ENCODE measurements at regions not wholly inside any gene's neighbourhood (a gene's known extent, or its start where the extent isn't known, plus 50 kb on each side); places are given as distances from the start of the nearest gene placed in this dataset.

DNA sequence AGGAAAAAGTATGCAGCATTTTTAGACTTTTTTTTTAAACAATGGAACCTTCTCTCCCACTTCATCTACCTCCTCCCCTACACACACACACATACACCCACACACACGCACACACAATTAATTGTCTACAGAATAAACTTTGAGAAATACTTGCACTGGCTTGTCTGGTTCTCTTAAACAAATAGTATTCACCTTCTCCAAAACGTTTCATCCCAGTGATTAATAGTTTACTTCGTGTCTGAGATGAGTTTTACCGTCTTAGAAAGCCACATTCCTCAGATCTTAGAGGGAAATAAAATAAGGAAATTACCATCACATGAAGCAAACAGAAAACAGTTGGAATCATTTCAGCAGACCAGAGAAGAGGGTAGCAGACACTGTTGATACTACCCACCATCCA is 570.6 kb upstream of the CLINT1 start:
- Mint-ChIP-seq H3K27me3 (ENCODE audit: low read depth) (no peaks in the 10 kb centered on the region), H3K4me1 (ENCODE audit: low read depth) (peaks cover 30% of the 10 kb centered on the region), H3K4me3 (no peak overlapping the region), H3K36me3 (ENCODE audit: insufficient read depth) (no peaks in the 10 kb centered on the region), H3K9me3 (peaks cover 6% of the 10 kb centered on the region)
- ATAC-seq, result no peak
- DNase-seq, result no peak

DNA sequence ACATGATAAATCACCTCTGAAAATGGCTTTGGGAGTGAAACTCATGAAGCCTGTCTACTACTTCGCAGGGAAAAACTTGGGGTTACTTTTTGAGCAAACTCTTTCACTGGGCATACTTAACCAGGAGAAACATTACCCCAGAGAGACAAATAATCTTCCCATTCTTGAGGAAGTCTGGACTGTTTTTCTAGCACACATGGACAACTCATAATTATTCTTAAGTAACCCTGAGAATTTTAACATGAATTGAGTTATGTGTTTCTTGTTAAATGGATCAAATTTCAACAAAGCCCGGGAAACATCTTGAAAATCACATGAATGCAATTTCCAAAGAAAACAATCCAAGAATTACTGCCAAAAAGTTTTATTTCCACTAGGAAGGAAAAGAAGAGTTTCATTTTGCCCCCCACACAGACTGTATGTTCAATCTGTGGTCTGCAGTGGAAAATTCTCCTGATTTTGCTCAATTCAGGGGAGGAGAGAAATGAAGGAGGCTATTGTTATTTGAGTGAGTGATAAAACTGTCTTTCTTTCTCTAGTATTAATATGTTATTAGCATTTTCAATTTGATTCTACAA is 564.8 kb upstream of the CLINT1 start:
- Mint-ChIP-seq H3K4me3 (no peak overlapping the region), H3K4me1 (ENCODE audit: low read depth) (no peaks in the 10 kb centered on the region), H3K36me3 (ENCODE audit: insufficient read depth) (no peaks in the 10 kb centered on the region), H3K27me3 (ENCODE audit: low read depth) (no peaks in the 10 kb centered on the region), H3K9me3 (no peaks in the 10 kb centered on the region)
- DNase-seq (no peak), ATAC-seq (no peak)

DNA sequence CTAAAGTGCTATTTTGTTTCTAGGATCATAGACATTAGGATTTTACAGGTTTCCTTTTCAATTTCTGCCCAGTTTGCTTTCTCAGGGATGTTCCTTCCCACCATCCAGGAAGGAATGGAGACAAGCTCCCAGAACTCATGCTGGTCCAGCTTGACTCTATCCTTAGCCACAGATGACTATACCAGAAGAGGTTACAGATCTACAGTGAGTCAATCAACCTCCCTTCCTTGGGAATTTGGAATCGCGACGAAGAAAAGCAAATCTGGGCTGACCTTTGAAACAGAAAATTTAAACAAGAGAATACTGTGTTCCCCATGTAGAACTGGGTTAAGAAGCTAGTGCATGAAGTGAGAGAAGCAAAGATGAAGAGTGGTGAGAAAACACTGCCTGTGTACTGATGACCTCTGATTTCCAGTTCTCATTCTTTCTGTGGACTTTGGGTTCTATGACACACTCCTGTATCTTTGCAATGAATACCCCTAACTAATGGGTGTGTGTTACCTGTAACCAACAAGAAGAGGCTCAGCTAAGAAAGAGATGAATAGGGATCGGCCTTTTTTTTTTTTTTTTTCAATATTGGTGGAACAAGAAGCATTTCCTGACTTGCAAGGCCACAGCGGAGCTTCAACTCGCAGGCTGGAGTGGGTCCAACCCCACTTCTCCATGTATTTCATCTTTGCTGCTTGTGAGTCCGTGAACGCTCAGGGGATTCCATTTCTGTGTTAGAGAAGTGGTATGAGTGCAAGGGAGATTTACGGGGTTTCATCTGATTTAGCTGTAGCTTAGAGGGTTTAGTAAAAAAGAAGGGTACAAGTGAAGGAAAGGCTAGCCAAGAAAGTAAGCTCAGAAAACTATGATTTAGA is 563.9 kb upstream of the CLINT1 start:
- no peaks in the 10 kb centered on the region for H3K27me3 Mint-ChIP-seq (ENCODE audit: low read depth)
- H3K9me3 Mint-ChIP-seq, result no peaks in the 10 kb centered on the region
- DNase-seq (no peak), ATAC-seq (no peak)
- H3K36me3 Mint-ChIP-seq (ENCODE audit: insufficient read depth), result no peaks in the 10 kb centered on the region
- H3K4me1 Mint-ChIP-seq (ENCODE audit: low read depth), result no peaks in the 10 kb centered on the region
- no peak overlapping the region for H3K4me3 Mint-ChIP-seq

DNA sequence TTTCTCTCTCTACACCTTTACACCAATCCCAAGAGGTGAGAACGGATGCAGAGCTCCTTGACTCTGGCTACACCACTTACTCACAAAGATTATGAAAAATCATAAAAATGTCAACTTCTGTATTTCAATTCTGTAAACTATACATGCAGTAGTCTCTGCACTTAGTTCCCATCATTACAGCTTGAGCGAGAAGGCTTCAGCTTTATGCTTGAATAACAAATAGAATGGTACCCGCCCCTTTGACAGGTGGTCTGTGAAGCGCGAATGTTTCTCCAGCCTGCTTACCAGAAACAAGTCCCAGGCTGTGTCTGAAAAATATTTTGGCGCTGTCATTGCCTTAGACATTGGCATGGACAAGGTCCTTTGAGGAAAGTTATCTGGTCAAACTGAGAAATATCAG is 562.4 kb upstream of the CLINT1 start:
- ATAC-seq, result no peak
- no peak for DNase-seq
- H3K9me3 Mint-ChIP-seq, result no peaks in the 10 kb centered on the region

DNA sequence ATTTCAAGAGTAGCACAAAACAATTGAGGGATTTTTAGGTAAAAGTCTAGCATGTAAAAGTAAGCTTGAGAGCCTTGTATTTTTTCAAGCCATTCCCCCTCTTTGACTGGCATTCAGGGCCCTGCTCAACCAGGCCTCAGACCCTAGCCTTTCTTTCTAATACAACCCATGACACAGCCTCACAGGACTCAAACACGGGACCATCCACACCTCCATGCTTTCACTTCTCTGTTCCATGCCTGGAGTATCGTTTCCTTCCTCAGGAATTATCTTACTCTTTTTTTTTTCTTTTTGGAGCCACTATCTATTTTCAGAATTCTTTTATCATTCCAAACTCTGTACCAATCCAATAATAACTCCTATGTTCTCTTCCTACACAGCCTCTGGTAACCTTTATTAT is 560.2 kb upstream of the CLINT1 start:
- H3K9me3 Mint-ChIP-seq, result no peaks in the 10 kb centered on the region

More for the DNA sequence above, 562.4 kb upstream of the CLINT1 start:
- Mint-ChIP-seq H3K4me3 (no peak overlapping the region), H3K36me3 (ENCODE audit: insufficient read depth) (no peaks in the 10 kb centered on the region), H3K4me1 (ENCODE audit: low read depth) (no peaks in the 10 kb centered on the region), H3K27me3 (ENCODE audit: low read depth) (no peaks in the 10 kb centered on the region)

DNA sequence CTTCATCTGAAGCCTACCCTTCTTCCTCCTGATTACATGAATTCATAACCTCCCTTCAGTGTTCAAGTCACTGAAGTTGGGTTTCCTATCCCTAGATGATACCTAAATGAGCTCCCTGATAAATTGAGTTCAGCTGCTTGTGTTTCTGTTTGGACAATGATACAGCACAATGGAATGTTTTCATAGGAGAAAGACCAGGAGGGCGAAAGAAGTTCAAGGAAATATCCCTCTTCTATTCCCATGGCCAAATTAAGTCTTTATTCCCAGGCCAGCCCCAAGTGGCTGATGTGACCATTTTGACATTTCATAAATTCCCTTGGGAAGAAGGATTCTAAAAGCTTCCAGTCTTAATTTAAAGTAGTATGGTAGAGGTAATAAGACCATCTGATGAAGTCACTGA is 555.8 kb upstream of the CLINT1 start:
- Mint-ChIP-seq H3K36me3 (ENCODE audit: insufficient read depth) (no peaks in the 10 kb centered on the region), H3K4me3 (no peak overlapping the region), H3K4me1 (ENCODE audit: low read depth) (no peaks in the 10 kb centered on the region), H3K9me3 (no peaks in the 10 kb centered on the region), H3K27me3 (ENCODE audit: low read depth) (no peaks in the 10 kb centered on the region)
- DNase-seq (no peak), ATAC-seq (no peak)

More for the DNA sequence above, 560.2 kb upstream of the CLINT1 start:
- Mint-ChIP-seq H3K27me3 (ENCODE audit: low read depth) (no peaks in the 10 kb centered on the region), H3K4me3 (no peak overlapping the region), H3K36me3 (ENCODE audit: insufficient read depth) (no peaks in the 10 kb centered on the region), H3K4me1 (ENCODE audit: low read depth) (no peaks in the 10 kb centered on the region)
- ATAC-seq (no peak), DNase-seq (no peak)

DNA sequence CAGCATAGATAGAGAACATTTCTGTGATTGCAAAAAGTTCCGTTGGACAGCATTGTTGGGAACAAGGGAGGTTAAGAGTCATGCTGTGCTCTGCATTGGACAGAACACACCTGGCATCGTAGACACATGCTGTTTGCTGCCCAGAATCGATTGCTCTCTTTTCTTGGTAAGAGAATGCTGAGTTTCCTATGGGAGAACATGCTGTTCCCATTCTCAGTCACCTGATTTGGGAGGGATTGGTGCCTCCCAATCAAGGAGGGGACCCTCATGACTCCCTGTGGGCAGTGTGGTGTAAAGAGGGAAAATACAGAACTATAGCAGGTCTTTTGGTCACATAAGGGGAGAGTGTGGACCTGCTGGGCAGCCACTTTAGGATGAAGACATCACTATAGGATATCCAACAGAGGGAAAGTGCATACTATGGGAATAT is 555.4 kb upstream of the CLINT1 start:
- no peaks in the 10 kb centered on the region for H3K36me3 Mint-ChIP-seq (ENCODE audit: insufficient read depth)
- H3K27me3 Mint-ChIP-seq (ENCODE audit: low read depth), result no peaks in the 10 kb centered on the region
- H3K4me1 Mint-ChIP-seq (ENCODE audit: low read depth), result no peaks in the 10 kb centered on the region
- DNase-seq, result no peak
- ATAC-seq, result no peak
- no peaks in the 10 kb centered on the region for H3K9me3 Mint-ChIP-seq
- no peak overlapping the region for H3K4me3 Mint-ChIP-seq

DNA sequence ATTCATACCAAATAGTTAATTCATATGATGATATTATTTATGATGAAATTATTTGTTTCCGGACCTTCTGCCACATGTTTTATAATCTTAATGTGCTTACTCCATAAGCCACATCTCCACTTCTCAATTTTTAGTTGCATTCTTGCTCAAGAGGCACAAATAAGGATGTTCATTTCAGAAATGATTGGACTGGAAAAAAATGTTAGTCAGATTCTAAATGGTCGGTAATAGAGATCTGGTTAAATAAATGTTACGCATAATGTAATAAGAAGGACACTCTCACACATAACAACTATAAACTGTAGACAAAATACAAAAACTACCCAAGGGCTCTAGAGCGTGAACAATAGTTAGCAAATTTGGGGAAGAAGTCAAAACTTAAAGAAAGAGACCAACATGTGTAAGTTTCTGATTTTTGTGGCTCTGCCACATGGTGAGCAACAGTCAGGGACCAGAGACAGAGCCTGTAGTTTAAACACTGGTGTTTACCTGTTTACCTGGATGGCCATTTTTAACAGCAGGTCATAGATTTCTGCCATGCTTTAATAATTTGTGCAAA is 554.3 kb upstream of the CLINT1 start:
- Mint-ChIP-seq H3K4me1 (ENCODE audit: low read depth) (no peaks in the 10 kb centered on the region), H3K9me3 (no peaks in the 10 kb centered on the region), H3K27me3 (ENCODE audit: low read depth) (no peaks in the 10 kb centered on the region), H3K4me3 (no peak overlapping the region), H3K36me3 (ENCODE audit: insufficient read depth) (no peaks in the 10 kb centered on the region)
- no peak for ATAC-seq
- no peak for DNase-seq

DNA sequence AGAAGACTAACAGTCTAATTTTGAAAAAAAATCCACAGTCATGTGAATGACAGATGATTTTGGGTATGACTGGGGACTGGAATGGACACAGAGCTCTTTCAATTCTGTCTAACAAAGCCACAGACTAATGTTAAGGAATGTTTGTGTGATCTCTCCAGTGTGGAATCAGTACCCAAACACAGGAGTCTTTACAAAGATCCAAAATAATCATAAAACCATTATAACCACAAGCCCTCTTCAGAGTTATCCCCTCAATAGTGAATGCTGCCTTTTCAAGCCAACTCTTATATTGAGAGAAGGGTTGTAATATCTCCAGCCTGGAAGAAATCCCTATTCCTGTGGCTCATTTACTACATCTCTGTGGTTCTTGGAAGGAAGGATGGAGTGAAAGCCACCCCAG is 552.0 kb upstream of the CLINT1 start:
- Mint-ChIP-seq H3K9me3 (no peaks in the 10 kb centered on the region), H3K4me3 (no peak overlapping the region)

DNA sequence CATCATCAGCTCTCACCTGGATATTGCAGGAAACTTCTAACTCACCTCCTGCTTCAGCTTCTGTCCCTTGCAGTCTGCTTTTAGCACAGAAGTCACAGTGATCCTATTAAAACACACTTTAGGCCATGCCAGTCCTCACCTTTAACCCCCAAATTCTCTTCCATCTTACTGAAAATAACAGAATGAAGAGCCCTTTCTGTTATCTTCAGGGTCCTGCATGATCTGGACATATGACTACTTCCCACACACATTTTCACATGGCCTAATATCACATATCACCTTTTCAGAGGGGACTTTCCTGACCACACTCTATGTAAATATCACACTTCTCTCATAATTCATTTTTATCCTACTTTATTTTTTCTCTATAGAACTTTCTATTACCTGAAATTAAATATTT is 550.6 kb upstream of the CLINT1 start:
- no peaks in the 10 kb centered on the region for H3K27me3 Mint-ChIP-seq (ENCODE audit: low read depth)
- no peak overlapping the region for H3K4me3 Mint-ChIP-seq
- peaks cover 6% of the 10 kb centered on the region for H3K9me3 Mint-ChIP-seq
- no peaks in the 10 kb centered on the region for H3K36me3 Mint-ChIP-seq (ENCODE audit: insufficient read depth)
- no peak for DNase-seq
- ATAC-seq, result no peak
- no peaks in the 10 kb centered on the region for H3K4me1 Mint-ChIP-seq (ENCODE audit: low read depth)

More for the DNA sequence above, 552.0 kb upstream of the CLINT1 start:
- Mint-ChIP-seq H3K36me3 (ENCODE audit: insufficient read depth) (no peaks in the 10 kb centered on the region), H3K4me1 (ENCODE audit: low read depth) (no peaks in the 10 kb centered on the region), H3K27me3 (ENCODE audit: low read depth) (no peaks in the 10 kb centered on the region)
- DNase-seq, result no peak
- ATAC-seq, result no peak

DNA sequence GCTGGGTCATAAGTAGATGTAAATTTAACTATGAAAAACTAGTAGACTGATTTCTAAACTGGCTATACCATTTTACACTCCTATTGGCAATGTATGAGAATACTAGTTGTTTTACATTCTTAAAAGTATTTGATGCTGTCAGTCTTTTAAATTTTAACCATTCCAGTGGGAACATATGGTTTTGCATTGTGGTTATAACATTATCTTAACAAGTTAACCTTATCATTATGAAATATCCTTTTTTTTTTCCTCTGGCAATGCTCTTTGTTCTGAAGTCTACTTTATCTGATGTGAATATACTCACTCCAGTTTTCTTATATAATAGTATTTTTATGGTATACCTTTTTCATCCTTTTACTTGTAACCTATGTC is 548.9 kb upstream of the CLINT1 start:
- DNase-seq (no peak), ATAC-seq (no peak)
- no peaks in the 10 kb centered on the region for H3K4me1 Mint-ChIP-seq (ENCODE audit: low read depth)
- H3K27me3 Mint-ChIP-seq (ENCODE audit: low read depth), result no peaks in the 10 kb centered on the region
- peaks cover 8% of the 10 kb centered on the region for H3K9me3 Mint-ChIP-seq
- H3K36me3 Mint-ChIP-seq (ENCODE audit: insufficient read depth), result peaks cover 2% of the 10 kb centered on the region
- no peak overlapping the region for H3K4me3 Mint-ChIP-seq

DNA sequence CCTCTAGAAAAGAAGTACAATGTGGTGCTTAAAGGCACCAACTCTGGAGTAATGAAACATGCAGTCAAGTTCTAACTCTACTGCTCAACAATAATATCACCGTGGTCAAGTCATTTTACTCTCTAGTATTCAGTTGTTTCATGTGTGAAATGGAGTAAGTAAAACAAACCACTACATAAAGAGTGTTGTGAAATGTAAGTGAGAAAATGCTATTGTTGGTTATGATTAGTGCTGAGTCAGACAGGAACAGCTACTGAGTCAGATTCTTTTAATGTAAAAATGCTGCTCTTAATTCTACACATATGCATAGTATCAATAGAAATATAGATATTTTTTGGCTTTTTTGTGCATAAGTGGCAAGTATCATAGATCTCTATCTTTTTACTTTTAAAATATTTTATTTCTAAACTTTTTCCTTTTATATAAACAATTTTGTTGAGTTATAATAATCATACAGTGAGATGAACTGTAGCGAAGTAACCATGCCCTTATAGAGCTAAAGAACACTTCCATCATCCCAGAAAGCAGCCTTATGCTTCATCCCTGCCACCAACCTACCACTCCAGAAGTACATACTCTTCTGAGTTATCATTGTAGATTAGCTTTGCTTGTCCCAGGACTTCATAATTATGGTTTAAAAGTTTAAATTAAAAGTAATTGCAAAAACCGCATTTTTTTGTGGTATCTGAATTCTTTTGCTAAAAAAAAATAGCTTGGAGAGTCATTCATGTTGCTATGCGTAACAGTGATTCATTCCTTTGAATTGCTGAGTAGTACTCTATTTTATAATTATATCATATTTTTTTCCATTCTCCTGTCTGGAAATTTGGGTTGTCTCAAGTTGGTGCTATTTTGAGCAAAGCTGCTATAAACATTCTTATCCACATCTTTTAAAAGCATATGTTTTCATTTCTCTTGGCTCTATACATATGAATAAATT is 548.2 kb upstream of the CLINT1 start:
- Mint-ChIP-seq H3K36me3 (ENCODE audit: insufficient read depth) (peaks cover 2% of the 10 kb centered on the region), H3K4me1 (ENCODE audit: low read depth) (no peaks in the 10 kb centered on the region), H3K27me3 (ENCODE audit: low read depth) (no peaks in the 10 kb centered on the region), H3K4me3 (no peak overlapping the region), H3K9me3 (peaks cover 8% of the 10 kb centered on the region)
- ATAC-seq (peak; percentile 72 to 82), DNase-seq (no peak)

DNA sequence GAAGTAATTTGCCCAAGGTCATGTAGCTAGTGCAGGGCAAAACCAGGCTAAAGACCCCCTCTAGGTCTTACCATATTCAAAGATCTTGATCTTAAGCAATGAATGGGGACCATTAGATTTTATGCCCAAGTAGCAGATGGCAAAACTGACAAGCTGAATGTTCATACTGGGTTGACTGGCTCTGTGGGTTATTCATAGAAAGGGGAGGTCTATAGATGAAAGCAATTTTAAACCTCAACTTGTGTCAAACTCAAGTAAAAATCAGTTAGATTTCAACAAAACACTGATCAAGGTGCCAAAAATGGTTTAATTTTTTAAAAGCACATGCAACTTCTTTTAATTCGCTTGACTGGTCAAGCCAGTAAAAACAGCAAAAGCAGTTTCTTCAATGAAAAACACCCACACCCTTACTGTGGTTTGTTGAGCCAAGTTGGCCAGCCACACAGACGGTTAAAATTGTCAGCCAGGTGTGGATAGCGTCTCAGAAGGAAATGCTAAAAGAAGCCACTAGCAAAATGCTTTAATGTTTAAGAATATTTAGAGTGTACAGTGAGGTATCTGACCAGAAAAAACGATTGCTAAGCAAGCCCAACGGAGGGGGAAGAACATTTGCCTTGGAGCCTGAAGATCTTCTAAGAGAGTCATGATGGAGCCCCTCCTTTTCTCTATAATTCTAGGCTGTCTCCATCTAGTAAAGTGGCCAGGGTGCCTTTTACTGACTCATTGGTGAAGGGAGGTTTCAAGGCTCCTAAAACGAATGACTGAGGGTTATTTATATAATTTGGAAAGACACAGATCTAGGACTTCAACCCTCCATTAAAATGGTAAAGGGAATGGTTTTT is 539.6 kb upstream of the CLINT1 start:
- Mint-ChIP-seq H3K27me3 (ENCODE audit: low read depth) (peaks cover 2% of the 10 kb centered on the region), H3K4me3 (no peak overlapping the region), H3K36me3 (ENCODE audit: insufficient read depth) (peaks cover 2% of the 10 kb centered on the region), H3K4me1 (ENCODE audit: low read depth) (no peaks in the 10 kb centered on the region), H3K9me3 (no peaks in the 10 kb centered on the region)
- ATAC-seq (no peak), DNase-seq (no peak)
